GM04504 (cell line): ENCODE measurements at regions not wholly inside any gene's neighbourhood (a gene's known extent, or its start where the extent isn't known, plus 50 kb on each side); places are given as distances from the start of the nearest gene placed in this dataset.
"Not testable (repeated sequence)": the region's sequence is repeated elsewhere in the genome, so short reads cannot be mapped to it uniquely, and the experiment has no call there.

ENCODE experiments used
- DNase-seq: peaks from one replicate; pipeline ENCODE4 v3.0.0-alpha.2; 2012; ENCODE audit warnings: low read depth

DNA sequence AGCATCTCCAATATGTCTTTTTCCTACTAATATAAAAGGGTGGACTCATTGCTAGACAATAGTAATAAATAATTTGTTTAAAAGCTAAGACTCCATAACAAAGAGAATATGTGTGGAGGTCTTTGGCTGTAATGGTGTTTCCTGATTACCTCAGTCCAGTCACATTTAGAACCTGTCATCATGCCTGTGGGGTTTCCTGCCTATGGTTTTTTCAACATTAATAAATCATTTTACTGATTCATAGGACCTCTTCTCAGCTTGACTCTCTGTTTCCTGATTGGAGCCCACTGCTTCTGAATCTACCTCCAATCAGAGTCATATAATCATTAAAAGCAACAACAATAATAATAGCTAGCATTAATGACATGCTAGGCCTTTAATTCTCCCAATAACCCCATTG, 52.4 kb upstream of the GNAI1 start:
- DNase-seq = no peak

DNA sequence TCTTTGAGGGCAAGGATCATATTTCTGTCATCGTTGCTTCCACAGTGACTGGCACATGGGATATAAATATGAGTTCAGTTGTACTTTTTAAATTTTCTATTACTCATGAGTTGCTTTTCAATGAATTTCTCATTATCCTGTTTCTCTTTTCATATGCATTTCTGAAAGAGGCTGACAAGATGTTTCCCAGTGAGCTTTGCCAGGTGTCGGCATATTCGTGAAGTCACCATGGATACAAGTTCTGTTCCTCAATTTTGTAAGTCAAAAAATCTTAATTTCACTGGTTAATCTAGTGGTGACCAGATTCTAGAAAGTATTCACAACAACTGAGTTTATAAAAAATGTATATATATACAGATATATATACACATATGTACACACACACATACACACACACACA, 55.7 kb upstream of the GNAI1 start:
- DNase-seq = no peak

DNA sequence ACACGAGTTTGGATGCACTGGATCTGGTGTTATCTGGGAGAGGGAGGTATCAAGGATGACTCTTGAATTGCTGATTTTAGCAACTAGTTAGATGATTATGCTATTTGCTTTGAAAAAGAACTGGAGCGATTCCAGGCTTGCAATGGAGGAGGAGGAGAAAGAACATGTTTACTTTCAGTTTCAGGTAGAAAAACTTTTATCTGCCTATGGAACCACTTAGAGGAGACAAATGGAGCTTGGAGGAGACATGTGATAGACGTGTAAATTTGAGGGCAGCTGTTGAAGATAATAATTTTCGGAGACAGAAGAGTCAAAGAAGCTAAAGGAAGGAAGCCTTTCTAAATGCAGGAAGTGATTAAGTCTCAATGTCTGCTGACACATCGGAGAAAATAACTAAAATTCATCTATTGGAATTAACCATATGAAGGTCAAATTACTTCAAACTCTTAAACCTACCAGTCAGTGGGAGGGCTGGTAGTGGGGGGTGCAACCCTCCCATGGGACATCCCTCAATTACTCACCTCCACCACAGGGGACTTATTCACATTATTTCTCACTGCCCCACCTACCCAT, 56.4 kb upstream of the GNAI1 start:
- DNase-seq = no peak

DNA sequence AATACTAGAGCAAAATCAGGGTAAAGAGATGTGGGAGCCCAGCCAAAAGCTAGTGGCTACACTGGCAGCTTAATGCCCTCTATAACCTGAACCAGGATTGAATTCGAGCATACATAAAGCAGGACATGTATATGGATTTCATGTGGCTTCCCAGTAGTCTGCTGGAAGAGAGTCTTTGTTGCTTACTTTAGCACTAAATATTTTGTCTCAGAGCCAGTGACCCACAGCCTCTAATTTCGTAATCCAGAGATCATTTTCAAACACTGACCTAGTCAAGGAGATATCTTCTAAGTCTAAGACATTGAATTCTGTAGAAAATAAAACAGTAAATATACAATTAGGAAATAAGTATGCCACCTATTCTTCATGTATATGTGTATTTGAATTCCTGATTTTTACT, 64.2 kb upstream of the GNAI1 start:
- DNase-seq = no peak

DNA sequence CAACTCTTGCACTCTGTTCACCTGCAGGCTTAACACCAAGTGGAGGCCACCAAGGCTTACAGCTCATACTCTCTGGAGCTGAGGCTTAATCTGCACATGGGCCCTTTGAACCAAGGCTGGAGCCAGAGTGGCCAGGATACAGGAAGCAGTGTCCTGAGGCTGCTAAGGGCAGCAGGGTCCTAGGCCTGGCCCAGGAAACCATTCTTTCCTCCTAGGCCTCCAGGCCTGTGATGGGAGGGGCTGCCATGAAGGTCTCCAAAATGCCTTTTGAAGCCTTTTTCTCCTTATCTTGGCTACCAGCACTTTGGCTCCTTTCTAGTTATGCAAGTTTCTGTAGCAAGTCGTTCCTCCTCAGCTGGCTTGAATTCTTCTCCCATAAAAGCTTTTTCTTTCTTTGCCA, 68.0 kb upstream of the GNAI1 start:
- no peak for DNase-seq

DNA sequence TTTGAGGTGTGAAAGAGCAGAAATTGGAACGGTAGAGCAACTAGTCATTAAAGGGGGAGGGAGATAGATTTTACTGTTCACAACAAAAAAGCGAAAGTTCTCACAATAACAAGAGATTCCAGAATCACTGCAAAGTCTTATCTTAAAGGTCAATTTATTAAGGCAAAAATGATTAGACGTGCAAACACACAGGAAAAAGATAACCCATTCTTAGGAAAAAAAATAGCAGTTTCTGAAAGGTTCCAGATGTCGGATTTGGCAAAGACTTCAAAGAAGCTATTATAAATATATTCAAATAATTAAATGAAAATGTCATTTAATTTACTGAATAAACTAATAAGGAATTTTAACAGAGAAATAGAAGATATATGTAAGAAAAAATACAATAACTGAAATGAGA, 70.8 kb upstream of the GNAI1 start:
- no peak for DNase-seq

DNA sequence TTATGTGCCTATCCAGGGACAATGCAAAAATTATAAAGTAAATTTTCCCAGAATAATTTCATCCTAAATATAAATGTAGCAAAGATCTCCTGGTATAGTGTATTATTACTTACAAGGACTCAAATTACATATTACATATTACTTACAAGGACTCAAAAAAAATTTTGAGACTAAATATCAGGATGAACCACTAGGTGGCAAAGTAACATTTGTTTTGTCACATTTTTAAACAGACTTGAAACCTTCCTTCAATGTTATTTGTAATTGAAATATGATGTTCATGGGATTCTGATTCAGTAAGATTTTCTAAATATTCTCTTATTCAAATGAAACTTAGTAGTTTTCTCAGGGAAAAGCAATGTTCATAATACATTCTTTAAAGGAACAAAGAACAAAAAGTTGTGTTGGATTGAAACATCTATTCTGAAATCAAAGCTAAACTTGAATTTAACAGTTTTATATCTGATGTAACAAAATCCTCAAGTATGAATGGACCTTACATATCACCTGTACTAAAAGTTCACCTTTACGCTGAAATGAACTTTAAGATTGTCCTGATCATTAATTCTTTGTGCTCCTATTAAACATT, 74.3 kb upstream of the GNAI1 start:
- DNase-seq = peak; percentile 25

DNA sequence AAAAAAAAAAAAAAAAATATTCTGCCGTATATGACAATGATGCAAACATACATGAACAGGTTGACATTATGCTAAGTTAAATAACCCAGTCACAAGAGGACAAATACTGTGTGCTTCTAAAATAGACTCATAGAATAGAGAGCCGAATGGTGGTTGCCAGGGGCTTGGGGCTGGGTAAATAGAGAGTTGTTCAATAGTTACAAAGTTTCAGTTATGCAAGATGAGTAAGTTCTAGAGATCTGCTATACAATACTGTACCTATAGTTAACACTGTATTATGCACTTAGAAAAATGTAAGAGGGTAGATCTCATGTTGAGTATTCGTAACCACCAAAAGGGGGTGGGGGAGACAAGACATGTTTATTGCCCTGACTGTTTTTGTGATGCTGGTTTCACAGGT, 77.1 kb upstream of the GNAI1 start:
- DNase-seq = no peak

DNA sequence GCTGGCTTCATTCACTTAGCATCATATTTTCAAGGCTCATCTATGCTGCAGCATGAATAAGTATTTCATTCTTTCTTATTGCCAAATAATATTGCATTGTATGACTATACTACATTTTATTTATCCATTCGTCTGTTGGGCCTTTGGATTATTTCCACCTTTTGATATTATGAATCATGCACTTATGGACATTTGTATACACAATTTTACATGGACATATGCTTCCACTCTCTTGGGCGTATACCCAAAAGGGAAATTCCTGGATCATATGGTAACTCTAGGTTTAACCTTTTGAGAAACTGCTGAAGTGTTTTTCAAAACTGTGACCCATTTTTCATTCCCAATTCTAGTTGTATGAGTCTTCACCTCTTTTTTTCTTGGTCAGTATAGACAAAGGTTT, 80.3 kb upstream of the GNAI1 start:
- peak; percentile 18 for DNase-seq

DNA sequence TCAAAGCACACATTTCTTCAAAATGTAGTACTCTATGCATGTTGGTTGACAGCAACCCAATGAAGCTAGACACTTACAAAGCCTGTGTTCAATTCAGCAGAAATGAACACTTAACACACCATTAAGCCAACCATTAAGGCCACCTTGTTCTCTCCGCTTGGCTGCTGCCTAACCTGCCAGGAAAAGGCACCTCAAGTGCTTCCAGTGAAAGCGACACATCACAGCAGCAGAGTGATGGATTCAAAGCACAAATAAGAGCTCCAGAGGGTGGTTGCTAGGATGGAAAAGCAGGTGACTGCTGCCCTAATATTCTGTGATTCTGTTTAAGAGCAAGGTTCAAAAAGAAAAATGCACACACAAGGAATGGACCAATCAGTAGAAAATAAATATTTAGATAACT, 81.5 kb upstream of the GNAI1 start:
- DNase-seq = no peak

DNA sequence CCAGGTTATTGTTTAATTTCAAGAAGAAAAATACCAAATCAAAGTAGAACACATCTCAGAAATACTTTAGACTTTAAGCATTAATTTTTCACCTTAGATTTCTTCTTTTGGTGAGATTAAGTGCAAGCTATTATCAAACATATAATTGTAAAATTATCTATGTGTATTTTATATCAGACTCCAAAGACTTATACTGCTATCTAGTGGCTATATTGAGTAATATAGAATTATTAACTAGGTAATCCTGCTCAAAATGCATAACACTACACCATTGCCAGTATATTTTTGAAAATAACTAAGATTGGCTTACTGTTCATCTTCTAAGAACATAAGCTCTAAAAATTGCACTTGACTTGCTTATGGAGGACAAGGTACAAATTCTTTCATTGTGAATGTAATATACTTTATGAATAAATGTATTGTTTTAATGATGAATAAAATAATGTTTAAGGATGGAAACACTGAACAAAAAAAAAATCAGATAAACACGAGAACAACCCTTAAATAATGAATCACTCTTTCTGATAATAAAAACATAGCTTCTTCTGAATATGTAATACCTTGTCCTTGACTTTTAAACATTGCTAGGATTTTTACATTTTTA, 86.7 kb upstream of the GNAI1 start:
- DNase-seq = no peak

DNA sequence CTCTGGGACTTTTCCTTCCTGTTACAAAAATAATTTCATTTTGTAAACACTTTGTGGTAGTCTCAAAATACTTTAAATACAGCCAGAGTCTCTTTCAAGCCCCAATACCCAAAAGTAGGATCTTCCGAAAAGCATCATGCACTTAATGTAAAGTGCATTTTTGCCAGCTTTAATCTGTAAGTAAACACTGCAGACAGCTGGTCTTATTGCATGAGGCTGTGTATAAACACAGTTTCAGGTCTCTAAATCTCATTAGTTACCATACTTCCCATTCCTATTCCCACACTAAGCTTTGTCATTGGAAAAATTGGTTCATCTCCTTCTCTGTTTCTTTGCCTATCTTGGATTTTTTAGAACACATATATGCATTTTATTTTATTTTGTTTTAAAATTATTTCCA, 87.6 kb upstream of the GNAI1 start:
- DNase-seq = no peak

DNA sequence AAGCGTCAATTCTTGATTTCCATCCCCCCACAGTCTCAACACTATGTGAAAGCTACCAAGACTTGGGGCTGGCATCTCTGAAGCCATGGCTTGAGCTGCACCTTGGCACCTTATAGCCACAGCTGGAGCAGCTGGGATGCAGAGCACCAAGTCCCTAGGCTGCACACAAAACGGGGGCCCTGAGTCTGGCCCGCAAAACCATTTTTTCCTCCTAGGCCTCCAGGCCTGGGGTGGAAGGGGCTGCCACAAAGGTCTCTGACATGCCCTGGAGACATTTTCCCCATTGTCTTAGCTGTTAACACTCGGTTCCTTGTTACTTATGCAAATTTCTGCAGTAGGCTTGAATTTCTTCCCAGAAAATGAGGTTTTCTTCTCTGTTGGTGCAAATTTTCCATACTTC, 89.8 kb upstream of the GNAI1 start:
- no peak for DNase-seq

DNA sequence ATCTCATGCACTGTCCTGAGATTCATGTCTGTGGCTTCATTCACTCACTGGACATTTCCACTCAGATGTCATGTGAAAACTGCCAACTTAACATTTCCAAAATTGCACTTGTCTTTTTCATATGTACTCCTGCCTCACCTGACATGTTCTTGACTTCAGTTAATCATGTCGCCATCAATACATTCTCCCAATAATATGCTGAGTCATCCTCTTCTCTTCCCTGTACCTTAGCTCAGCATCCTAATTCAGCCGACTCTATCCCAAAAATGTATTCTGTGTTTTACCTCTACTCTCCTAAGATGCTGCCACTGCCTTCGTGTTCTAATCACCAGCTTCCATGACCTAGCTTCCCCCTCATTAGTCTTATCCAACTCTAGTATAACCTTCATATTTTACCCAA, 93.9 kb upstream of the GNAI1 start:
- no peak for DNase-seq

DNA sequence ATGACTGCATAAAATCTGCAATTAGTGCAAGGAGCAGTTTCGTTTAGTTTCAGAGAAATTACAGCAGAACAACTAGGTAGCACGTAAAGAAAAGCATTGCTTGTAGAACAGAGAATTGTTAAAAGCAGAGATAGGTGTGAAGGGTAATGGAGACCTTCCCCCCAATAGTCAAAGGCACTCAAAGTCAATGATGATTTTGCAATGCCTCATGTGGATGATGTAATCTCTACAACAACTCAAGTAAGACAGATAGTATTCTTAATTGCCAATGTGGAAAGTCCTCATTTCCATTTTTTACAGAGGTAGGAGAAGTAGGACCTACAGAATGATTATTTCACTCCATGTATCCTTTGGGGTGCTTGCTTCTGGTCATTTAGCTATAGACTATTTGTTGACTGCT, 94.3 kb upstream of the GNAI1 start:
- DNase-seq = no peak

DNA sequence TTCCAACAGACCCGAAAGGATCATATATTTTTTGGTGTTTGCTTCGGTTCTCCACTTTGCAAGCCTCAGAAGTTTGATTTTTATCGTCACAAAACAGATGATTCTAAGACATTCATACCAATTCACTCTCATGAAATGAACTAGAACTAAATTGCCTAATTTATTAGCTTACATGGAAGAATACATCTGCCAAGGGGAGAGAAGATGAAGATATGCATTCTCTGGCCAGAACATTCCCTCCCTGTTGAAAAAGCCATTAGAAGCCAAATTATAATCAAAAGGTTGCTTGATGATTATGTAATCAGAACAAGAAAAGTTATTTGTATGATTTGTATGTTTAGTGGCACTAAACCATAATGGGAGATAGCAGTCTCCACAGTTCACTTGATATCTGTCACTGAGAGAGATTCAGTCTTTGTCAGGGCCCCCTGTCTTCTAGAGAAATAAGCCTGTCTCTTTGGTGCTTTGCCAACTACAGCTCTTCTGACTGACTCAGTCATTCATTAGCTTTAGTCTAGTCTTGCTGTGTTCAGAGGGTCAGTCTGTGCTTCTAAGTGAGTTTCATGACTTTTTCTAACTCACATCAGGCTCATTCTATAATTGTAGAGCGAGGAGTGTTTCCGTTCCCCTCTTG, 95.3 kb upstream of the GNAI1 start:
- DNase-seq = no peak

DNA sequence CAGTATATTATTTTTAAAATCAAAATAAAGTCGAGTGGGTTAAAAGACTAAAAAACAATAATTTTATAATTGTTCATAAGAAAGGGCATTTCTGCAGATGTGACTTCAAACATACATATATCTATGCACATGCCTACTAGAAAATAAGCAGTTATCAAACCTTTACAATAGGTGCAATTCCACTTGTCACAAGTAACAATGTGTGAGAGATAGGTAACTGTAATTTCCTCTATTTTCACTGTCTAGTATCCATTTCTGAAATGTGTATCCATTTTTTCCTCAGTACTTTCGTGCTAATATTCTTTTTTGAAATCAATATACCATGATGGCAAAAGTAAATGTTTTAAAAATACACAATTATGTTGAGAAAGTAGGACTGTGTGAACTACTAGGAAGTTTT, 96.9 kb upstream of the GNAI1 start:
- DNase-seq = no peak

DNA sequence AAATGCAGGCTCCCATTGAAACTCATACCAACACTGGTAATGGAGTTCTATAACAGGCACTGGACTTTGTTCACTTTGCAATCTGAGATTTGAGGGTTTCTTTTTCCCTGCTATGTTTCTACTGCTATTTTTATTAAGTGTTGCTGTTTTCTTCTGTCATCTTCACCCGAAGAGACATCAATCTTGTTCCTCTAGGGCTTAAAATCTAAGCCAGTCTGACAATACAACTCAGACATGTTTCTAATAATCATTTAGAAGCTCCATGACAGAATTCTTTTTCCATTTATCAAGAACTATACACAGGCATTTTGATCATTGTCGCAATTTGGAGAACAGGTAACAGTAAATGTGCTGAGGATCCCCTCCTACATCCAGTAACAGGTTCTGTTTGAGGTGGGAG, 98.5 kb upstream of the GNAI1 start:
- DNase-seq = no peak

DNA sequence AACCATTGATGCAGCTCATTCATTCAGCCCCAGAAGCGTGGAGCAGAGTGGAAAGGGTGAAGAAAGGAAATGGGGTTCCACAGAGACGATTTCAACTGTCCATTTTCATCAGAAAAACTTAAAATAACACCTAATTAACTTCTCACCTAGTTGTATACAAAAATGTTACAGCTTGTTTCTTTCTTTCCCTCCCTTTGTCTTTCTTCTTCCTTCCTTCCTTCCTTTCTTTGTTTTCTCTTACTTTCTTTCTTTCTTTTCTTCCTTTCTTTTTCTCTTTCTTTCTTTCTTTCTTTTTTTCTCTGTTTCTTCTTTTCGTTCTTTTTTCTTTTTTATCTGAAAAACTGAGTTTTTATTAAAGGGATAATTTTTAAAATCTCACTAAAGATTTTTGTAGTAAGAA, 105.9 kb upstream of the GNAI1 start:
- DNase-seq = no peak

DNA sequence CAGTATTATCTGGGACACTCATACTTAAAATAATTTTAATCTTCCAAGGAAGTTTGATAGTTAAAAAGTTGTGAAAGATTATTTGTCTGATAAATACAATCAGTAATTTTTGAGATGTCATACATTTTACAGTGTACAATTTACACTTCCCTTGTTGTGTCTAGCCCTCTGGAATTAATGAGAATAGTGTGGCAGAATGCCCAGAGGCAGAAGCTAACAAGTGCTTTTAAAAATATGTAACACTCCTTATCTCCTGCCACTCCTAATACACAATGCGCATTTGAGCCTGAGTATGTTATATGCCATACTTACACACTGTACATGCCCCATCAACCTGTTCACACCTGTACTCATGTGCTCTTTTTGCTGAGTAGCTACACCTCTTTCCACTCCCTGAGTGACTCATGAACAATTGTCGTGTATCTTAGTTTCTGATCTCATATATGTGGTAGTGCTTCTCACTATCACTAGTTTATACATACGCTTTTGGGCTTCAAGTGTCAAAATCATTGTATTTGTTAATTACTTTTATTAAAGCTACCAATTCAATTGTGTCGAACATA, 106.9 kb upstream of the GNAI1 start:
- DNase-seq = no peak

DNA sequence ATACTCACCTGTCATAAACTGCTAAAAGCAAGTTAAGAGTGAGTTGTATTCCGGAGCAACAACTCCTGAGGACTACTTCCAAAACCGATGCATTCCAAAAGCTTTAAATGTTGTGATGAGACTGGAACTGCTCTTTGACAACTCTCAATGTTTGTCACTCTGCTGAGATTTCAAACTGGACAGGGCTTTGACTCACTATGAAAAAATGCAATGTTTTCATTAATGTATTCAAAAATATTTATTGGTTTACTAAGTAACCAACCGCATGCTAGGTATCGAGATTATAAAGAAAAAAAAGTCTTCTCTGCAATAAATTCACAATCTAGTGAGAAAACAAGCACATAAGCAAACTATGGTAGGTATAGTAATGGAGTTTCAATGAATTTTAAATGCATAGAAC, 107.9 kb upstream of the GNAI1 start:
- DNase-seq = no peak

DNA sequence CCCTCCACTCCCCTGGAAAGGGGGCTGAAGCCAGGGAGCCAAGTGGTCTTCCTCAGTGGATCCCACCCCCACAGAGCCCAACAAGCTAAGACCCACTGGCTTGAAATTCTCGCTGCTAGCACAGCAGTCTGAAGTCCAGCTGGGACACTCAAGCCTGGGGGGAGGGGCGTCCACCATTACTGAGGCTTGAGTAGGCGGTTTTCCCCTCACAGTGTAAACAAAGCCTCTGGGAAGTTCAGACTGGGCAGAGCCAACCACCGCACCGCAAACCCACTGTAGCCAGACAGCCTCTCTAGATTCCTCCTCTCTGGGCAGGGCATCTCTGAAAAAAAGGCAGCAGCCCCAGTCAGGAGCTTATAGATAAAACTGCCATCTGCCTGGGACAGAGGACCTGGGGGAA, 114.4 kb upstream of the GNAI1 start:
- DNase-seq = not testable (repeated sequence)

DNA sequence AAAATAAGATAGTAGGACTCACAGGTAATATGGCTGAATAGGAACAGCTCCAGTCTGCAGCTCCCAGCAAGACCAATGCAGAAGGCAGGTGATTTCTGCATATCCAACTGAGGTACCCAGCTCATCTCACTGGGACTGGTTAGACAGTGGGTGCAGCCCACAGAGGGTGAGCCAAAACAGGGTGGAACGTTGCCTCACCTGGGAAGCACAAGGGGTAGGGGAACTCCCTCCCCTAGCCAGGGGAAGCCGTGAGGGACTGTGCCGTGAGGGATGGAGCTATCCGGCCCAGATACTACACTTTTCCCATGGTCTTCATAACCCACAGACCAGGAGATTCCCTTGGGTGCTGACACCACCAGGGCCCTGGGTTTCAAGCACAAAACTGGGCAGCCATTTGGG, 114.8 kb upstream of the GNAI1 start:
- DNase-seq = not testable (repeated sequence)
